HG03064 (cell line): ENCODE measurements at regions not wholly inside any gene's neighbourhood (a gene's known extent, or its start where the extent isn't known, plus 50 kb on each side); places are given as distances from the start of the nearest gene placed in this dataset.
A peak's percentile ranks its signal among the peaks of the same experiment; 100 is the strongest.

Experiments
- ATAC-seq: cut with Tn5 transposase; IDR thresholded peaks from one replicate; pipeline ENCODE4 v1.9.1; 2021; ENCODE audit warnings: low read depth; ENCODE audit not compliant: unreplicated experiment

DNA sequence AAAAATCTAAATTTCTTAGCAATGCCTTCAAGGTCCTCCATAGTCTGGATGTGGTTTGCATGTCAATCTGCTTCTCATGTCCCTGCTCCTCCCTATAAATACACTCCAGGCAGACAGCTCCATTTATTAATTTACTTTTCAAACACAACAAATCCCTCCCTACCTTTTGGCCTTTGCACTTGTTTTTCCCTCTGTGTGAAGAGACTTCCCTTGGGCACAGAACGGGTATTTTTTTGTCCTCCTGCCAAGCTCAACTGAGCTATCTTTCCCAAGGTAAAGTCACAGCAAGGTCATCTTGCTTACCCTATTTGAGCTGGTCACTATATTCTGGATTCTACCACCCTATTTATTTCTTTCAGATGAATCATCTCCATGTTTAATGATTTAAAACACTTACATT, 159.6 kb upstream of the ANKH start:
- no peak for ATAC-seq

DNA sequence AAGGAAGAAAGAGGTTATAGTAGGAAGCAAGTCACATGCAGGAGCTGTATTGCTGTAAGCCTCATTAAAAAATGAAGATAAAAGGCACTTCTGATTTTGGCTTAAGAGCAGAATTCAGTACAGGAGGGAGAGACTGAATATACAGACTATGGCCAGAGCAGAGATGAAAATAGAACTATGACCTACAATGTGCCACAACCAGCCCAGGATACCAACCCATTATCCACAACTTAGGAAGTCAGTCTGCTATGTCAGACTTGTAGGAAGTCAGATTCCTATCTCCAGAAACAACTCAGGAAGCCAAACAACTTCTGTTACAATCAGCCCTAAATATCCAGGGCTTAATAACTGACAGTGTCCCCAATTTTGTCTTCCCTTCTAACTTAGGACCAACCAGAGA, 156.2 kb upstream of the ANKH start:
- ATAC-seq, result no peak

DNA sequence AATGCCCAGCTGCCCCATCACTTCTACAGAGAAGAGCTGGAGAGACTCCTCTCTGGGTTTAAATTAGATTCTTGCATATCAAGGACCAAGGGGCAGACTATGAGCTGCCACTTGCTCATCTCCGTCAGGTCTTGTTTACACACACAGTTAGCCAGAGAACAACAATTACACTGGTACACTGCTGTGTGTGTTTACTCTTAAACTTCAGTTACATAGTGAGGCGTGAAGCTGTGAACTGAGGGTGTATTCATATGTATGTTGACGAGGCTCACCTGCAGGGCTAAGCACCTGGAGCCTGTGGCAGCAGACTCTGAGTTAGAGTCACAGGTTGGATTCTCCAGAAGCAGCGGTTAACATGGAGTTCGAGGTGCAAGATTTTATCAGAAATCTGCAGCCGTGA, 155.4 kb upstream of the ANKH start:
- no peak for ATAC-seq

DNA sequence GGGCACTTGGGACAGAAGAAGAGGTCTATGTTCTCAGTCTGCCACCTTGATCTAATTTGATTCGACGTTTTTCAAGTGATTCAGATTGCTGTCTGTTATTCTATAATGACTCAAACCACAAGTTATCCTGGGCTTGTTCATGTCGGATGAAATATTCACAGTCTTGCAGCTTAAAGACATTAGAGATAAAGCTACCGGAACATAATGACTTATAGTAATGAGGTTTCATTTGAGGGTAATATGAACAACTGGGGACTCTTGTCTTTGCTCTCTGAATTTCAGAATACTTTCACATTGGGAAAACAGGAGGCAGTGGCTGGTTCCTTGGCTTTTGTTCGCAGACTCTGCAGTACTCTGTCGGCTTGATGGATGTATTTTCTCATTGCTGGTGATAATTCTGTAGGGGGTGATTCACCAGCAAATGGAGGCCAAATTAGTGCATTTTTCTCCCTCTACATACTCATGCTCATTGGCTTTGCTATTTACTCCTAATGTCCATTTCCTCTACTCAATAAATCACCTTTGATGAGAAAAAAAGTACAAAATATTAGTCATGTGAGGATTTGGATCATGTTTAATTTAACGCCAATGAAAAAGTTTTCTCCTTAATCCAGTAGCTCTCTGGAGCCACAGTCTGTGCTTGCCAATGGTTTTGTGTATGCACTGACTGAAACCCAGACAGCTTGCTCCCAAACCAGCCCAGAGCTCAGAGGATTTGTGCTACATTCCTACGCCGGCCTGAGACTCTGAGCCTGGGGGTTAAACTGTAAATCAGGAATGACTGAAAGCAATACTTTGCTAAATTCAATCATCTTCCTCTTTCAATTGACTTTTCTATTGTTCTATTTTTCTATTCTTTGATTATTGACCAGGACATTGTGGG, 154.7 kb upstream of the ANKH start:
- no peak for ATAC-seq

- ATAC-seq, result no peak
These were observed 152.3 kb upstream of the ANKH start for GRCh38 chr5:15023846-15024245.

GRCh38 chr5:15023266-15023665, 151.7 kb upstream of the ANKH start:
- ATAC-seq, result no peak

GRCh38 chr5:15021266-15022046, 149.9 kb upstream of the ANKH start:
- ATAC-seq, result no peak

DNA sequence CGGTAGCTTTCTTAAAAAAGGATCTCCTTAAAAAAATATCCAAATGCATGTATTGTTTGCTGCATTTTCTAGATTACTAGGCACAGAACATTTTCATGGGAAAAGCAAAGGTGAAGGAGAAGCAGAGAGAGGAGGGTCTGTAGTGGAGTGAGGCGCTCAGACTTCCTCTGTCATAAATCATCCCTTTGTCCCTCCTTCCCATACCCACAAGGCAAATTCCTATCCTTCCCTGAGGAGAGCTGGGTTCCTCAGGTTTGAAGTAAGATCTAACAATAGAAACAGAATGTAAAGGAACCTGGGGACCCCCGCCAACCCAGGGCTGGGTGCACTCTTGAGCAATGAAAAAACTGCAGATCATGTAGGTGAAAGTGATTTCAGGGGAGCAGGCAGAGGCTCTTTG, 149.2 kb upstream of the ANKH start:
- no peak for ATAC-seq

- no peak for ATAC-seq
These were observed 143.2 kb upstream of the ANKH start for GRCh38 chr5:15014809-15015208.

DNA sequence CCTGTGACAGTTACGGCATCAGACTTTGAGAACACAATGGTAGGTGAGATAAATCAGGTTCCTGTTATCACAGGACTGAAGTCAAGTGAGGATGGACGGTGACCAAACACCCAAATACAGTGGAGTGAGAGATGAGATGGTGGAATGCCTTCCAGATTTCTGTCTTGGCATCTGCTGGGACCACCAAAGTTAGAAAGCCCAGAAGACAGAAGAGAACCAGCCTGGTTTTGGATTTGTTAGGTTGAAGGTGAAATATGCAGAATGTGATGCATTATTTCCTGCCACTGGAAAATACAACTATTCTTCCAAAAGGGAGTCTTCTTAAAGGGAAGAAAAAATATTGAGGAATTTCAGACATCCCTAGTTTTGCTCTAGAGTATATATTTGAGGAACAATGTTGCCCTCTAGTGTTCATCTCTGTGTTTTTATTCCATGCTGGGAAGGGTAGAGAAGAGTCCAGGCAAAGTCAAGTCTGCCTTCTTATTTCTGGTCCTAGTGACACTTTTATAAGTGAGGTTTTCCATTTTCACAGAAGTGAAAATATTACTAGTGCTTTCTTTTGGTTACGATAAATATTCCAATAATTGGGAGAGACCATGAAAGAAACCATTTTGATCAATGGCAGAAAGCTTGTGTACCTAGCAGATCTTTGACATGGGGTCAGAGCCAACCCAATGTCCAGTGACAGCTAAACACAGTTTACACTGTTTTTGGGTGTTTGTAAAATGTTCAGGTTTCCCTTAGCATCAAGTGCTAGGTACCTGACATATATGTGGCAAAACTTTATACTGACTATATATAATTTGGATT, 142.3 kb upstream of the ANKH start:
- peak; percentile 69 for ATAC-seq

GRCh38 chr5:15012061-15012460, 140.5 kb upstream of the ANKH start:
- no peak for ATAC-seq

DNA sequence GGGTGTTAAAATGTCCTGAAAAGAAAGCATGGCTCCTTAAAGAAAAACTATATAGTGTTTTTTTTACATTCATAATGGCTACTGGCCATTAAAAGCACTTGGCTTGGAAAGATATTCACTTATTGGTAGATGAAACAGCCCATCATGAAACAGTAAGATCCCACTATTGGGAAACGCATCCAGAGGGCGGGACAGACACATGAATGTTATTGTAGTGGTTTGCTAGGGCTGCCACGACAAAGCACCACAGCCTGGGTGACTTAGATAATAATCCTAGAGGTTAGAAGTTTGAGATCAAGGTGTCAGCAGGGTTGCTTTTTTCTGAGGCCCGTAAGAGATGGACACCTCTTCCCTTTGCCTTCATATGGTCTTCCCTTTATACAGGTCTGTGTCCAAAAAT, 139.4 kb upstream of the ANKH start:
- ATAC-seq, result no peak

GRCh38 chr5:15009420-15009819, 137.8 kb upstream of the ANKH start:
- no peak for ATAC-seq

- no peak for ATAC-seq
These were observed 137.3 kb upstream of the ANKH start for GRCh38 chr5:15008921-15009320.

DNA sequence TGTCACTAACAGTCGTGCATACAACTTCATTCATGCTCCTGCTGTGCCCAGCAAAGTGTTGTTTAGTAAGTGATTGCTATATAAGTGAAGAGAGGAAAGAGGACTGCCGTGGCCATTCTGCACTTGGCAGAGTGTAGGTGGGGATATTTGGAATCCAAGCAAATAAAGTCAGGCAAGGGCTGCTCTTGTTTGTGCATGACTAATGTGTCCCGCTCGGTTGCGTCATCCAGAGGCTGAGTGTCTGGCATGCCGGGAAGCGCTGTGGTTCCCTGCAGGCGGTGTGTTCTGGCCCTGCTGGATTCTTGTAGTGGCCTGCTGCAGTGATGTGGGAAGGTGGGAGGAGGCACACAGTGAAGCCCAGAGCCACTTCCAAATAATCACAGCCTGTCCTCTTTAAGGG, 136.9 kb upstream of the ANKH start:
- ATAC-seq, result no peak

- no peak for ATAC-seq
These were observed 136.1 kb upstream of the ANKH start for GRCh38 chr5:15007646-15008045.

DNA sequence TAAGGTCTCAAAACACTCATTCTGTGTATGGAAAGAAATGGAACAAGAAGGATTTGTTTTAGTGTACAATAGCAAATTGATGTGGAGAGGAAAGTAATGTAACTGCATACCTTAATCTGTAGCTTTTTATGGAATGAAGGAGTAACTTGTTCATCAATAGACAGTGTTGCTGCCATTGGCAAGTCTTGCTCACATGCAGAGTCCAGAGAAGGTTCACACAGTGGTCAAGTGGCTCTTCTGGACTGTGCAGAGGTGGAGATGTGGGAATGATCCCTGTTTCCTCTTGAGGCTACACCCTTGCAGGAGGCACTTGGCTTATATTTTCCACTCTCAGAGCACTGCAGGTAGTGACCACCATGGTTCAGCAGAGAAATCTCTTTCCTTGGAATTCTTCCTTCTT, 132.9 kb upstream of the ANKH start:
- ATAC-seq, result no peak

DNA sequence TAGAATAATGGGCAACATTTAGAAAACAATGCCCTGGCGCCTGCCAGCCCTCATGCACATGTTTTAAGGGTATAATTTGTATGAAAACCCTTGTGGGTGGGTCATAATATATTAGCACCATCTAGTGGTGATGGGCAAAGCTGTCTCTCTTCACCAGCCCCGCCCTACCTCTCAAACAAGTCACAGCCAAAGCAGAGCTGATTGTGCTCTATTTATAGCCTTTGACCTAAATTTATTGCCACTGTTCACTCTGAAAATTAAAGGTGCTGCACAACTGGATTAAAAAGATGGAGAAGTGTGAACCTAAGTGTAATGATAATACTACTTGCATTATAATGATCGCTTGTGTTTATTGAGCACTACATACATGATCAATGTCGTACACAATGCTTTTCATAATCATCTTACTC, 131.9 kb upstream of the ANKH start:
- ATAC-seq, result peak; percentile 88

- no peak for ATAC-seq
These were observed 131.2 kb upstream of the ANKH start for GRCh38 chr5:15002791-15003190.

DNA sequence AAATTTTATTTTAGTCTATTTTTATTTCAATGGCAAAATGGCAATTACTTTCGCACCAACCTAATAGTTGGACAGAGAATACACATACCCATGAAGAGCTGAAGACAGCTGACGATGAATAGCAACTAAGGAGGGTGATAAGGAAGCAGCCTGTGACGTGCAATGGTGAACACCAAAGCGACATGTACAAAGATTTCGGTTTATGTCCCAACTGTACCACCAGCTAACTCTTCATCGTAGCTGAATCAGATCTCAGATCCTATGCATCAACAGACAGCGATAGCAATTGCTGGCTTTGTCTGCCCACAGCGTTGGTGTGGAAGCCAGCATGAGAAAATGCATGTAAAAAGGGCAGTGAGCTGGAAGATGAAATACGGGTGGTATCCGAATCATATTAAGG, 130.6 kb upstream of the ANKH start:
- ATAC-seq, result no peak

DNA sequence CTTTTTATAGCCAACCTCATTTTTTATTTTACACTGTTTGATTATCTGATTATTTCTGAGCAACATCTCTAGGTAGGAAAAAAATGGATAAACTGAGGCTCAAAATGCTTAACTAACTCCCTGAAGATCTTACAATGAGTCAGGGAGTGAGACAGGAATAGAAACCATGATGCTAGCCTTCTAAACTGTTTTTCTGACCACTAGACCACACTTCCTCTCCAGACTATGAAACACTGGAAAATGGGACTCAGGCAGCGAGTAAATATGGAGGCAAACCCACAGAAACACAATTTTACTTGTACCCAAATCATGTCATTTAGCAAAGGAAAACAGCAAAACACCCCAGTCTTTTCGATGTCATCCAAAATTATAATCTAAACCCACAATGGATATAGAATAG, 129.9 kb upstream of the ANKH start:
- ATAC-seq, result no peak
